CD4-positive, alpha-beta T cell treated with Interleukin-6 for 4 hours (primary cell): ENCODE measurements at regions not wholly inside any gene's neighbourhood (a gene's known extent, or its start where the extent isn't known, plus 50 kb on each side); places are given as distances from the start of the nearest gene placed in this dataset.

Source experiments
- DNase-seq: peaks from one replicate; pipeline ENCODE4 v3.0.0-alpha.2; 2020; ENCODE audit warnings: mixed read lengths

DNA sequence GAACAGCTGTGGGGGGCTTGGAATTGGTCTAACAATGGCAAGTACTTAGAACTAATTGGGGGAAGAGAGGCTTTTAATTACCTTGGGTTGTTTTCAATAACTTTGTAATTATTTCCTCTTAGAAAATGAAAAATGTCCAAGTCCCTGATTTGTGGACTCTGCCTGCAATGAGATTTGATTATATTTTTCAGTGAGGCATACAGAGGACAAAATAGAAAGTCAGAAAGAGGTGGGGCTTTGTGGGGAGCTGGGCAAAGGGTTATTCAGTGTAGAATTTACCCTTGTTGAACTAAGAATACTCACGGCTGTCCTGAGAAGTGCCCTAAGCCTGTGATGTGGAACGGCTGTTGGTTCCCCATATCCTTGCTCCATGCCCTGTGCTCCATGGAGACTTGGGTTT lies 153.0 kb downstream of the ICE1 start:
- DNase-seq: no peak

DNA sequence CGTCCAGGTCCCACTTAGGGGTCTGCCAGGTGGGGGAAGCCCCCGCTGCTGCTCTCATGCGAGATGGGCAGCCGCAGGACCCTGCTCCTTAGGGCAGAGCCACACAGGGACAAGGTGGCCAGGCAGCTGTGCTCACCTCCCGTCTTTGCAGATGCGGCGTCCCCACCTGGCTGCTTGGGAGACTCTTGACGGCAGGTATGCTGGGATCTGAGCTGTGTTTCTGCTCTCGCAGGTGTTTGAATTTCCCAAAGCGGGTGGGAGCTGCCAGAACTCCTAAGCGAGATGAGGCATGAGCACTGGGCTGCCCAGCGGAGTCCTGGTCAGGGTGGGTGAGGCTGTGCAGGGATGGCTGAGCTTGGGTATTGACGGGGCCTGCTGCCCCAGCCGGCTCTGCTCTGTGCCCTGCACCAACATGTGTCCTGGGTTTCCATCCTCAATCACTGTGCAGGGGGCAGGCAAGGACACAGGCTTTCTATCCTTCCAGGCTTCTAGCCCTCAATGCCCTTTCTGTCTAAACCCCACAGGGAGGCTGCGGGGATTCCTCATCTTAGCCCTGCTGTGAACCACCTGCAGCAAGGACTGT lies 151.4 kb downstream of the ICE1 start:
- DNase-seq: no peak

DNA sequence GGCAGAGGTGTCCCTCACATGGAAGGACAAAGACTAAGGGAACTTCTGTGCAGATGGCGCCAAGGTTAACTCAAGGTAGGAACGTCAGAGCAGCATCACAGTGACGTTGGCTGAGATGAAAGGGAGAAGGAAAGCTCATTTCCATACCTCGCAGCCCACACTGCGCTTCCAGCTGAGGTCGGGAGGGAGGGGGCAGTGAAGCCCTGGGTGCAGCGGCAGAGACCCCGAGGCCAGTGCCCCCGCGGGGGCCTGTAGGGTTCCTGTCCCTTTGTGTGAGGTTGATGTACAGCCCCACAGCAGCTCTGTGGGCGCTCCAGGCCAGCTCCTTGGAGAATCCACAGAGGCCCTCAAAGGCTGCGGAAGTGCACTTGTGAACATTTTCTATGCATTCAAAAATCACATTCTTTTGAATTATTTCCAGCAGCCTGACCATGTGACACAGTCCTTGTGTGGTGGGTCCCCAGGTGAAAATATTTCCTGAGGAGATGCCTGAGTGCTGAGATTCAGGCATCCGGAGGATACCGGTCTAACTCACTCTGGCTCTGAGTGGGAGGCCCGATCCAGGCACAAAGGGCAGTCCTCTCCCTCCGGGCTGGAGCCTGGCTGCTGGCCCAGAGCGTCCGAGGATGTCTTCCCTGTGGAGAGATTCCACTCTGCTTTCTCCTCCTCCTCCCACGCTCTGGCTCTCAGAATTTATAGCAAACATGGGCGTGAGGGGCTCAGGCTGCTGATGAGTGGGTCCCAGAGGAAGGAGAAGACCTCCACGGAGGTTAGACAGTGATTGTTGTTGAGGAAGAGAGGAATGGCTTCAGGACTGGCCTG lies 150.7 kb downstream of the ICE1 start:
- no peak for DNase-seq

DNA sequence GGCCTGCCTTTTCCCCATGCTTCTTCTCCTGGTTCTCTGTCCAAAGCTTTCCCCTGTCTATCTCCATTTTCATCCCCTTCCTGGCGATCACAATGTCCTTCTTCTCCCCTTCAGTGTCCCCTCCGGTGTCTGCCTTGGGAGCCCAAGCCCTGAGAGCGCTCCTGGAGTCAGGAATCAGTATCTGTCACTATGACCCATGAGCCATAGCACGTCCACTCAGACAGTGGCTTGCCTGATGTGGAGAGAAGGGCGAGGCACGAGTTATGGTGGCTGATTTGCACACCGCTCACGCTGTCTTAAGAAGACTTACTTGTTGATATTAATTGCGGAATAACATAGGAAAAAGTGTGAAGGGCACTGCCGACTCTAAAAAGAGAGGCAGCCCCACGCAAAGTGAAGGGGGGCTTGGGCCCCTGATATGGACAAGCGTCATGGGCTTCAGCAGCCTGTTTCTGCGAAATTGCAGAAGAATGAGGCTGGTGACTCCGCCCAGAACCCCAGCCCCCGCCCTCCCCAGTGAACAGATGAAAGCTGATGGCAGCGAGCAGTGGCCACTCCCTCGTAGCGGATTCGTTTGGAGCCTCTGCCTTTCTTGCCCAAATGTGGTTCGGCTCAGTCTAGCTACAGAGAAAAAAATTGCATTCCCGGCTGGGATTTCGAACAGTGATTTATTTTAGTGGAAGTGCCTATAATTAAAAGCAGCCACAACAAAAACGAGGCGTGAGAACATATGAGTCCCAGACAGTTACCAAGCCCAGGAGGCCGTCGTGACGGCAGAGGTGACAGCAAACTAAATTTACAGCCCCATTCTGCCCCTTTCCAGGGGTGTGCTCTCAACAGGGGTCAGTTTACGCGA lies 149.8 kb downstream of the ICE1 start:
- DNase-seq: no peak

DNA sequence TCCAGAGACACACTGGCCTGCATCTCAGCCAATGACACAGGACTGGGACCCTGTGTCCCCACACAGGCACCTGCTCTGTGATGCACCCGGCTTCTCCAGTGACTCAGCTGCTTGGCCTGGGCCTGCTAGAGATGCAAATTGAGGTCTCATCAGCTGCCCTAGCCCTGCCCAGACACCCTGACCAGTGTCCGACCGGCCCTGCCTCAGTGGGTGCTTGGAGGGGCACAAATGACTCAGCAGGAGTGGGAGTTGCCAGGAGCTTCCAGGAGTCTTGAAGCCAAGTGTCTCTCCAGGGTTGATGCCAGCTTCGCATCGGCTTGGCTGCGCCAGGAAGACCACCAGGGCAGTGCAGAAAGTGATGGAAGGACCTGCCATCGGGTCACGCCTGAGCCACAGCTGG lies 148.2 kb downstream of the ICE1 start:
- DNase-seq: no peak

DNA sequence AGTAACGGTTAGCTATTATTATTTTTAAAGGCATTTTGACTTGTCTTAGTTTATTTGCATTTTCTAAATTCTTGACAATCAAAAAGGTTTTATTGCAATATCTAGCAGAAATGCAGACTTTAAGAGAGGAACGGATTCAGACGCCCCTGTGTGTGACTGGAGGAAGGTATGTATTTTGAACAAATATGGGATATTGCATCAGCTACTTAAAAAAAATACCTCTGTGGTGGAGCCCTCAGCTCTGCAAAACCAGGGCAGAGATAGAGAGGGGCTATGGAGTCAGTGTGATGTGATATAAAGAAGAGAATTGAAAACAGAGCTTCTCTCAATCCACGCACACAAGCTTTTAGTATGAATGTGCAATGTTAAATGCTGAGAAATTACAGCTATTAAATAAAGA lies 142.4 kb downstream of the ICE1 start:
- DNase-seq: no peak

DNA sequence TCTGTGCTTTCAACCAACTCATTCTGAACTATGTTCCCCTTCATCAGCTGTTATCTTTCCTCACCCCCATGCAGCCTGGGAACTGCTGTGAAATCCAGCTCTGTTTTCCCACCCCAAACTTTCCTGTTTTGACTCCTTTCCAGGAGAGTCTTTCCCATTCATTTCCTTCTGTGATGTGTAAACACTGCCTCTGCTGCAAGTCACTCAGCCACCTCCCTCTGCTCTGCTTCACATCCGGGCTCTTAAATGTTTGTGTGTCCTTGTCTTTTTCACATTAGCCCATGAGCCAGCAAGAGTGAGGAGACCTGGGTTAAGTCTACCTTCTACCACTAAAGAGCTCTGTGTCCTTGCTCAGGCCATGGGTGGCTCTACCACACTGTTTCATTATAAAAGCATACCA lies 137.5 kb downstream of the ICE1 start:
- no peak for DNase-seq

DNA sequence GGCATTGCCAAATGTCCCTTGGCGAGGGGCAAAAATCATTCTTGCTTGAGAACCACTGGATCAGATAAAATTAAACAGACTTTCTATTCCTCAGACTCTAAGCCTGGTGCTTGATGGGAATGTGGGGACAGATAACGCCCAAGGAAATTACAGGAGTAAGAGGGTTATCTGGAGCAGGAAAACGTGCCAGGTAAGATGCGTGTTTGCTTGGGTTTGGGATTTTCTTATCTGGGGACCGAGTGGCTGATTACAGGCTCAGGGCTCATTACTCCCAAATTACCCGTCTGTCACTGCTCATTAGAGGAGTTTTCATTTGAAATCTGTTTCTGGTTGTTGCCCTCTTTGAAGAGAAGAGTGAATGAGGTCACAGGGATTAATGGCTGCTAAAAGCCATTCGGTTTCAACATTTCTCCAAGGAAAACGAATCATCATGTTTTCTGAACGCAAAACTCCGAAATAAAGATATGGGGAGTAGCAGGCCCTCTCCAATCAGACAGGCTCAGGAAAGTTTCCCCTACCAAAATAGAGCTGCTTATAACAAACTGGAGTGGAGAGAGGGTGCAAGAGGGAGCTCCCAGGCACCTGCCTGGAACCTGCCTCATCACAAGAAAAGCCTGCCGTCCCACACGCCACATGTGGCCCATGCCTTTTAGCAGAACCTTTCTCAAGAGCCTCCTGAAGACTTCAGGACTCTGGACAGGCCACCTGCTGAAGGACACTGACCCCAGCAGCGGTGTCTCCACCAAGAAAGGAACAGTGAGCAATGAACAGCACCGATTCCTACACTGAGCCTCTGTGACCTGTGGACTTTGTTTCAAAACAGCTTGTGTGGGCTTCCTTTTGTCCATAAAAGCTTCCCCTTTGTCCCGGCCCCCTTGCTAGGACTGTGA lies 136.4 kb downstream of the ICE1 start:
- DNase-seq: no peak

DNA sequence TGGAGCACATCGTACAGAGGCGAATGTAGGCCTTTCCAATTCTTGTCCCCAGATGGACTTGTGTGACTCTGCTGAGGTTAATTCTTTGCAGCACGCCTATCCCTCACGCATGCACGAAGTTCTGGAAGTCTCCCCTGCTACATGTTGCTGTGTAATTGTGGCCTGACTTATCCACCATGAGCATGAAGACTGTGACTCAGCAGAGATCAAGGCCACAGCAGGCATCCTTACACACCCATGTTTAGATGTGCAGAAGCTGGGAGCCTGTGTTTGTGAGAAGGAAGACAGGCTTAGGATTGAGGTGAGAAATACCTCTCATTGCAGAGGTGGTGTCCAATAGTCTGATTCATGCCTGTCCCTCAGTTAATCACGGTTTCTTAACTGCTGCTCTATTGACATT lies 135.6 kb downstream of the ICE1 start:
- DNase-seq: no peak

DNA sequence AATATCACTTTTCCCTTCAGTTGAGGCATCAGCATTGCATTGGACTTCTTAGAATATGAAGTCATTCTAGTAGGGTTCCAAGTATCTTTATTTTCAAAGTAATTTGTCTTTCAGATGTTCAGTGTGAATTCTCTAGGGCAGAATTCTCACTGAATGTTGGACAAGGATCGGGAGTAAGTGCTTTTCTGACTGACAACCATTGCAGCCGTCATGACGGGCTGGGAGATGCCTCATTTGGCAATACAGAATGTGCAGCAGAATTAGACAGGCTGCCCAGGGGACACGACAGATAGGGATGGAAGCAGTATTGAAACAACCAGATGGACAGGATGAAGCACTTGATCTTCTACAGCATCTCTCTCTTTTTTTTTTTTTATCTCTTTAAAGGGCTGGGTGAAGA lies 129.0 kb downstream of the ICE1 start:
- DNase-seq: no peak

DNA sequence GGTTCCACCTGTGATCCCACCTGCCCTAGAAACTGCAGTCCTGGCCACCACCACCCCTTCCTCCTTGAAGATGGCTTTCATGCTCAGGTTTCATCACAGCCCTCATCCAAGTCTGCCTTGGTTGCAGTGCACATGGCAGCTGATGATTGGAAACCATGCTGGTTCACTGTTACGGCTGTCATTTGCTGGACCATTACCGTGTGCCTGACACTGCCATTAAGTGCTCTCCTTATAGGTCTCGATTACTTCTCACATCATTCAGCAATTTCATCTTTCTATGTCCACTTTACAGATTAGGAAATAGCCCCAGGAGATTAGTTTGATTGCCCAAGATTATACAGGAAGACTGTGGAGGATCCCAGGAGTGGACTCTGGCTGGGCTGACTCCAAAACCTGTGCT lies 123.9 kb downstream of the ICE1 start:
- no peak for DNase-seq

DNA sequence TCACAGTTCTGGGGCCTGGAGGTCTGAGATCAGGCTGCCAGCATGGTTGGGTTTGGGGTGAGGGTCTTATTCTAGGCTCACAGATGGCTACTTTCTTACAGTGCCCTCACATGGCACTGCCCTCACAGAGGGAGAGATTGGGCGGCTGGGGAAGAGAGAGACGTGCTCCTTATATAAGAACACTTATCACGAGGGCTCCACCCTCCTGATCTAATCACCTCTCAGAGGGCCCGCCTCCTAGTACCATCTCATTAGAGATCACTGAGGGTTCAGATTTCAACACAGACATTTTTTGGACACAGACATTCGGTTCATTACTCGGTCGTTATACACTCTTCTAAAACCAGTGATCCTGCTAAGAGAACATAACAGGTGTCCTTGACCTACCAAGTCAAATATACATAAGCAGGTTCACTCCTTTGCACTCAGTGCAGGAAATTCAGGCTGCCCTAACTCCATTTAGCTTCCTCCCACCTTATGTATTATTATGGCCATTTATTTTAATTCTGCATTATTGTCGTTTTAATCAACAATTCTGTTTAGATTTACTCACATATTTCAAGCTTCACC lies 121.7 kb downstream of the ICE1 start:
- DNase-seq: no peak

DNA sequence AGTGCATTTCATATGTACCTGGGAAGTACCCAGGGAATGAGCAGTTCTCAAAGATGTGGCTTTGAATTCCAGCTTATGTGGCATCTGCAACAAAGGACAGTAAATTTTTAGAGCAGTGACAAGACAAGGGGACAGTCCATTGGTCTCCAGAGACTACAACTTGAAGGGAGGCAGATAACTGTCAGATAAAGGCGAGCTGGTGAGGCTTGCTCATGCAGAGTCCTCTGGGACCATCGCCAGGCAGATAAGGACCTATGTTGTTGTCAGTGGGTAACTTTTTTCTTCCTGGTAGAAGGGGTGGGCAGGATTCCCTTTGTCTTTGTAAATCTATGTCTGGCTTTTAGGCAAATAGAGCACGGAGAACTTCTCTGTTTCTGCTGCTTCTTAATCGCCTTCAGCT lies 120.2 kb downstream of the ICE1 start:
- DNase-seq: no peak

DNA sequence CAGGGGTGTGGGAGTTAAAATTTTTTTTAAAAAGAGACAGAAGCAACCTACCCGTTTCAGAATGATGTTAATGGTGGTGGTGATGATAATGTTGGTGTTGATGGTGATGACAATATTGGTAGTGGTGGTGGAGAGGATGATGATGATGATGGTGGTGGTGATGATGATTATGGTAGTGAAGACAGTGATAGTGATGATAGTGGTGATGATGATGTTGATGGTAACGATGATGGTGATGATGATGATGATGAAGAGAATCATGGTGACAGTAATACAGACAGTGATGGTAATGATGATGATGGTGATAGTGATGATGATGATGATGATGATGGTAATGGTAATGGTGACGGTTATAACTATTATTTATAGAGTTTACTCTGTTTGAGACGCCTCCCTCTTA lies 117.6 kb downstream of the ICE1 start:
- DNase-seq: no peak
